HFFc6 (cell line): ENCODE measurements at regions not wholly inside any gene's neighbourhood (a gene's known extent, or its start where the extent isn't known, plus 50 kb on each side); places are given as distances from the start of the nearest gene placed in this dataset.
A peak's percentile ranks its signal among the peaks of the same experiment; 100 is the strongest.

Source experiments
- DNase-seq: peaks from one replicate; pipeline ENCODE4 v3.0.0-alpha.2; 2018
- H3K27ac Mint-ChIP-seq: 2 replicates; pipeline ENCODE4 v1.8.0; 2020; ENCODE audit warnings: mild to moderate bottlenecking, mixed read lengths
- H3K27me3 Mint-ChIP-seq: 2 replicates; pipeline ENCODE4 v1.8.0; 2021; ENCODE audit warnings: mild to moderate bottlenecking, moderate library complexity, mixed read lengths; ENCODE audit not compliant: insufficient read depth
- H3K36me3 Mint-ChIP-seq: 2 replicates; pipeline ENCODE4 v1.8.0; 2021; ENCODE audit warnings: low read depth, mixed read lengths
- H3K4me1 Mint-ChIP-seq: 2 replicates; pipeline ENCODE4 v1.8.0; 2020; ENCODE audit warnings: low read depth, mixed read lengths
- H3K4me3 Mint-ChIP-seq: 2 replicates; pipeline ENCODE4 v1.8.0; 2020; ENCODE audit warnings: mild to moderate bottlenecking, moderate library complexity, mixed read lengths
- H3K9me3 Mint-ChIP-seq: 2 replicates; pipeline ENCODE4 v1.8.0; 2020; ENCODE audit warnings: mild to moderate bottlenecking, mixed read lengths
- TF ChIP-seq, protein P1 (sequence below): fragments of 200-600 bp; sonication (generic); IDR thresholded peaks from 2 replicates; pipeline ENCODE4 v1.5.0; 2021; ENCODE audit warnings: antibody characterized with exemption, mild to moderate bottlenecking

DNA sequence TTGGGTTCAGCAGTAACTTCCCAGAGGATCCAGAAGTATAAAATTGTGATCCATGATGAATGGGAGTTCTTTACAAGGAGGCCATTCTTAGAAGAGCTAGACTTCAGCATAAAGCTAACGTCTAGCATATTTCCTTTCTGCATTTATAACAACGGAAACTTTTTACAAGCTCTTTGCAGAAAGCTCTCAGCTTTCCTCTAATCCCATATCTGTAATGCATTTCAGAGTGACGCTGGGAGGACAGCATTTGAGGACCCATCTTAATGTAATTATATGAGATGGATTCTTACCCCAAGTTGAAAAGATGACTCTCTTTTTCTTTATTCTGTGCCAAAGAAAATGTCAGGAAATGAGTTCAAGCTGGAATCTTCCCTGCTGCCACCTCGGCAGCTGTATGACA lies 132.0 kb upstream of the CACHD1 start:
- H3K4me3 Mint-ChIP-seq, result no peak overlapping the region
- no peak overlapping the region for H3K27ac Mint-ChIP-seq
- no peaks in the 10 kb centered on the region for H3K36me3 Mint-ChIP-seq
- H3K27me3 Mint-ChIP-seq, result peaks cover 23% of the 10 kb centered on the region
- H3K9me3 Mint-ChIP-seq, result no peaks in the 10 kb centered on the region
- H3K4me1 Mint-ChIP-seq, result peaks cover 5% of the 10 kb centered on the region
- TF ChIP-seq, protein P1, sequence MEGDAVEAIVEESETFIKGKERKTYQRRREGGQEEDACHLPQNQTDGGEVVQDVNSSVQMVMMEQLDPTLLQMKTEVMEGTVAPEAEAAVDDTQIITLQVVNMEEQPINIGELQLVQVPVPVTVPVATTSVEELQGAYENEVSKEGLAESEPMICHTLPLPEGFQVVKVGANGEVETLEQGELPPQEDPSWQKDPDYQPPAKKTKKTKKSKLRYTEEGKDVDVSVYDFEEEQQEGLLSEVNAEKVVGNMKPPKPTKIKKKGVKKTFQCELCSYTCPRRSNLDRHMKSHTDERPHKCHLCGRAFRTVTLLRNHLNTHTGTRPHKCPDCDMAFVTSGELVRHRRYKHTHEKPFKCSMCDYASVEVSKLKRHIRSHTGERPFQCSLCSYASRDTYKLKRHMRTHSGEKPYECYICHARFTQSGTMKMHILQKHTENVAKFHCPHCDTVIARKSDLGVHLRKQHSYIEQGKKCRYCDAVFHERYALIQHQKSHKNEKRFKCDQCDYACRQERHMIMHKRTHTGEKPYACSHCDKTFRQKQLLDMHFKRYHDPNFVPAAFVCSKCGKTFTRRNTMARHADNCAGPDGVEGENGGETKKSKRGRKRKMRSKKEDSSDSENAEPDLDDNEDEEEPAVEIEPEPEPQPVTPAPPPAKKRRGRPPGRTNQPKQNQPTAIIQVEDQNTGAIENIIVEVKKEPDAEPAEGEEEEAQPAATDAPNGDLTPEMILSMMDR, result no peak
- no peak for DNase-seq

DNA sequence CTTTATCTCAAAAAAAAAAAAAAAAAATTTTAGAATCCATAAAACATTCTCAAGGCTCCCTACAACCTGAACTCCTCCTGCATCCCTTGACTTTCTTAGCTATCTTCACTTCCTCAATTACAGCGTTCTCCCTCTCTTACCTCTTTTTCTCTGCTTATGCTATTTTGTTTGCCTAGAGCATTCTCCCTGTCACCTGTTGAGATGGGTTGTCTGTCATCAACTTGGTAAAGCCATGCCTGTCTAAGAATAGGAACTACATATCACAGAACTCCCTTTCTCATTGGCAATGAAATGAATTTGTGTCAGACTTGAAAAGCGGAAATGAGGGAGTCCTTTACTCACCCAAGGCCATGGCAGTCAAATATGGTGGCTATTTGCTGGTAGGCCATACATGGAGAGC lies 129.6 kb upstream of the CACHD1 start:
- H3K9me3 Mint-ChIP-seq, result no peaks in the 10 kb centered on the region
- DNase-seq, result no peak
- peaks cover 26% of the 10 kb centered on the region for H3K4me1 Mint-ChIP-seq
- H3K36me3 Mint-ChIP-seq, result no peaks in the 10 kb centered on the region
- TF ChIP-seq, protein P1, result no peak
- peaks cover 18% of the 10 kb centered on the region for H3K27me3 Mint-ChIP-seq
- no peak overlapping the region for H3K4me3 Mint-ChIP-seq
- no peak overlapping the region for H3K27ac Mint-ChIP-seq

DNA sequence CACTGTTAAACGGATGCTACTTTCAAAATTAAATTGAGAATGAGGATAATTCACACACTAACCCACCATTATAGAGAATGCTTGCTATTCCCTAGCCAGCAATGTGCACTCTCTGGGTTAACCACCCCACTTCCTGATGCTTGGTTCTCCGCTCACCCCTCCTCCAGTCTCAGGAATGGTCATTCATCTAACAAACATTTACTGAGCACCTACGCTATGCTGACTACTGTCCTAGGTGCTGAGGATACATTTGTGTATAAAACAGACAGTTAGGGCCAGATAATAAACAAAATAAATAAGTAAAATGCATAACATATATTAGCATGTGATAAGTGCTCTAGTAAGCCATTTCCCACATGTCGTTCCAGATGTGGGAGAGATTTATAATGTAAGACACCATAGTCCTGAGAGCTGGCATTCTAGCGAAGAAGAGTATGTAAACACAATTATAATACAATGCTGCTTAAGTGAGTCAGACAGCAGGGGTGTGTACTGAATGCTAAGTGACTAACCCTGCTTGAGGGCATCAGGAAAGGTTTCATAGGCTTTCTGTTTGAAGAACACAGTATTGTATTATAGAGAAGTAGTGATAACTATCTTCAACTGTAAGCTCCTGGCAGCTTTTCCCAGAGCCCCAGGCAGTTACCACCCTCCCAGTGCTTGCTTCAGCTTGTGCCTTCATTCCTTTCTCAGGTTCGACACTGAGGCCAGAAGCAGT lies 126.7 kb upstream of the CACHD1 start:
- Mint-ChIP-seq H3K27ac (peak overlapping the region; percentile 72), H3K4me1 (peaks cover 33% of the 10 kb centered on the region), H3K36me3 (no peaks in the 10 kb centered on the region), H3K4me3 (peak overlapping the region; percentile 64), H3K9me3 (no peaks in the 10 kb centered on the region), H3K27me3 (peaks cover 19% of the 10 kb centered on the region)
- peak; percentile 91 for DNase-seq
- TF ChIP-seq, protein P1, result no peak

DNA sequence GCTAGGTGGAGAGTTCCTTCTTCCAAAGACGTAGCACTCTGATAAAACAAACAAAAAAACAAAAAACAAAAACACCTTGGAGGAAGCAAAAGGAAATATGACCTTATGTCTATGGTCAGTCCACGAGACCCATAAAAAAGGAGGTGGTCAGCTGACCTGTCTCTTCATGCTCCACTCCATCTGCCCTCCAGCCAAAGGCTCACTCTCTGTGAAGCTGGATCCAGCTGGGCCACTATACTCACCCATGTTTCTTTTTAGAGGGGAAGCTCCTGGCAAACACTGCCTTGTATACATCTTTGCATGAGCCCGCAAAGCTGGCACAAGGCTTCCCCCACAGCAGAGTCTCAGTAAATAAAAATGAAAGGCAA lies 126.1 kb upstream of the CACHD1 start:
- H3K36me3 Mint-ChIP-seq, result no peaks in the 10 kb centered on the region
- no peak for DNase-seq
- no peaks in the 10 kb centered on the region for H3K9me3 Mint-ChIP-seq
- H3K4me3 Mint-ChIP-seq, result peak overlapping the region; percentile 64
- peaks cover 15% of the 10 kb centered on the region for H3K27me3 Mint-ChIP-seq
- H3K27ac Mint-ChIP-seq, result peak overlapping the region; percentile 72
- TF ChIP-seq, protein P1, result no peak
- H3K4me1 Mint-ChIP-seq, result peaks cover 33% of the 10 kb centered on the region

DNA sequence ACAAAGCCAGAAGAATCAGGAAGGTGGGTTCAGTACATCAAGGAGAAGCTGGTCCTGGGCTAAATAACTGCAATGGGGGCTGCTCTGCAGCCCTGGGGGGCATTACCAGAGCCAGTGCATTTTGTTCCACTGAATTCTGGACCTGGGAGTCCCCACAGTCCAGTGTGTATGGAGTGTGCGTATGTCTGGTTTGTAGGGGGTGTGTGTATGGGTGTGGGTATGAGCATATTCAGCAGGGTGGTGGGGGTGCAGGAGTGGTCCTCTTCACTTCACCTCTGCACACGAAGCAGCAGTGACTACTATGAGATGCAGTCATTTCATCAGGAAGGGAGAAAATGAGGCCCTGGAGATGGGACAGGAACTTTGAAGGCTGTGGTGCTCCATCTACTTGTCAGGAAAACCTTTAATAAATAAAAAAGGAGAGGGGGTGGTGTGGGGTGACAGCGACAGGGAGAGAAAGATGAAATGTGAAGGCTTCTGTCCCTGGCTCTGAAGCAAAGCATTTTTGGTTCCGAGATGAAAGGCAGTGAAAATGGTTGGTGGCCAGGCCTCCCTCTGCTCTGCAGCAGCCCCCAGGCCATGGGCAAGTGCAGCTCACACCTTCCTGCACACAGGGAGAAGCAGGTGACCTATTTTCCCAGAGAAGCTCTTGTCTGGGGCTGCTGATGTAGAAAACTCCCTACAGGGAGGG lies 121.5 kb upstream of the CACHD1 start:
- H3K9me3 Mint-ChIP-seq, result no peaks in the 10 kb centered on the region
- H3K4me1 Mint-ChIP-seq, result peaks cover 23% of the 10 kb centered on the region
- peaks cover 12% of the 10 kb centered on the region for H3K27me3 Mint-ChIP-seq
- no peak overlapping the region for H3K4me3 Mint-ChIP-seq
- H3K36me3 Mint-ChIP-seq, result no peaks in the 10 kb centered on the region
- H3K27ac Mint-ChIP-seq, result no peak overlapping the region
- TF ChIP-seq, protein P1, result no peak
- DNase-seq, result no peak
